K562 (cell line): ENCODE measurements at regions not wholly inside any gene's neighbourhood (a gene's known extent, or its start where the extent isn't known, plus 50 kb on each side); places are given as distances from the start of the nearest gene placed in this dataset.
A peak's percentile ranks its signal among the peaks of the same experiment; 100 is the strongest.

Experiments
- ATAC-seq: fragments of 200-7000 bp; cut with Tn5 transposase; 3 replicates; pipeline ENCODE4 v1.9.1; 2020; ENCODE audit warnings: moderate library complexity
- BruUV-seq: library from RNA; stranded (reverse); fragments of 400-500 nt; replicated peaks from 2 replicates; lab custom pipeline; 2021; lab: Mats Ljungman, UMichigan
- CTCF ChIA-PET: fragments of 300-600 bp; formaldehyde crosslinking; extraction: SDS; loops from one replicate; lab custom pipeline; 2021; ENCODE audit warnings: low intra/inter-chr PET ratio; lab: Yijun Ruan, JAX
- POLR2A ChIA-PET: fragments of 300-600, 350-650 bp; sonication (Branson Sonifier 250); formaldehyde crosslinking; extraction: SDS; loops from one replicate; lab custom pipeline; 2021; ENCODE audit warnings: antibody characterized with exemption, inconsistent platforms; lab: Yijun Ruan, JAX
- DNase-seq, 4 experiments: peaks; one replicate each; pipeline versions ENCODE4 v3.0.0 to v3.0.0-alpha.2; 2011 to 2018; ENCODE audit warnings: low spot score in 3 of 4, mixed read lengths in 3 of 4; ENCODE audit errors: extremely low read depth in 1 of 4
- FAIRE-seq: peaks from 2 replicates; lab custom pipeline; 2011; peaks lifted over from hg19 to GRCh38; lab: Jason Lieb, UNC
- H2AFZ ChIP-seq: 2 replicates; pipeline ENCODE4 v1.6.0; 2011; ENCODE audit warnings: low read depth, low read length, control low read depth, inconsistent platforms
- H3K27ac ChIP-seq: fragments of 200-600 bp; 3 replicates; pipeline ENCODE4 v1.8.0; 2011; ENCODE audit warnings: low read depth, mild to moderate bottlenecking, control low read depth, inconsistent platforms, low read length, moderate library complexity, mixed read lengths; ENCODE audit errors: extremely low read depth
- H3K27me3 ChIP-seq, 2 experiments: fragments of 300-600 bp in 1 of 2; 2 replicates in 1 of 2; 3 replicates in 1 of 2; pipeline versions ENCODE4 v1.6.0 to v1.8.0; 2011; ENCODE audit warnings: inconsistent platforms in 2 of 2, low read length in 2 of 2, mild to moderate bottlenecking in 1 of 2, mixed read lengths in 1 of 2, moderate library complexity in 1 of 2; ENCODE audit not compliant: control insufficient read depth in 2 of 2, insufficient read depth in 2 of 2
- H3K36me3 ChIP-seq: fragments of 300-600 bp; 3 replicates; pipeline ENCODE4 v1.8.0; 2011; ENCODE audit warnings: mild to moderate bottlenecking, low read length, inconsistent platforms; ENCODE audit not compliant: control insufficient read depth, insufficient read depth
- H3K4me1 ChIP-seq, 2 experiments: fragments of 200-600 bp in 1 of 2; replicated peaks in 1 of 2; 2 replicates in 1 of 2; 3 replicates in 1 of 2; pipeline versions ENCODE4 v1.5.1 to v1.8.0; 2011; ENCODE audit warnings: inconsistent platforms in 2 of 2, low read length in 2 of 2, mild to moderate bottlenecking in 1 of 2, mixed read lengths in 1 of 2, moderate library complexity in 1 of 2; ENCODE audit not compliant: control insufficient read depth in 2 of 2, insufficient read depth in 2 of 2
- H3K4me2 ChIP-seq: 2 replicates; pipeline ENCODE4 v1.6.1; 2011; ENCODE audit warnings: low read length, control low read depth, inconsistent platforms, mixed read lengths; ENCODE audit not compliant: insufficient read depth
- H3K4me3 ChIP-seq: fragments of 200-600 bp; sonication (generic), shearing (Covaris generic); 2 replicates; pipeline ENCODE4 v1.5.1; 2016; ENCODE audit warnings: control low read depth, inconsistent platforms
- H3K79me2 ChIP-seq: fragments of 200-600 bp; 3 replicates; pipeline ENCODE4 v1.8.0; 2011; ENCODE audit warnings: low read length, inconsistent platforms; ENCODE audit not compliant: control insufficient read depth, insufficient read depth
- H3K9ac ChIP-seq, 2 experiments: 2 replicates each; pipeline versions ENCODE4 v1.6.0 to v1.6.1; 2011; ENCODE audit warnings: low read depth in 2 of 2, low read length in 2 of 2, control low read depth in 1 of 2, inconsistent platforms in 1 of 2, mild to moderate bottlenecking in 1 of 2, mixed read lengths in 1 of 2; ENCODE audit not compliant: insufficient read depth in 1 of 2
- H3K9me1 ChIP-seq: one replicate; pipeline ENCODE4 v1.6.0; 2011; ENCODE audit warnings: inconsistent platforms, mild to moderate bottlenecking, low read length, moderate library complexity; ENCODE audit not compliant: control insufficient read depth, insufficient read depth
- H3K9me3 ChIP-seq: replicated peaks from 2 replicates; pipeline ENCODE4 v1.5.1; 2011; ENCODE audit warnings: low read depth, low read length, inconsistent platforms; ENCODE audit not compliant: control insufficient read depth, insufficient read depth
- H4K20me1 ChIP-seq: replicated peaks from 2 replicates; pipeline ENCODE4 v1.6.1; 2011; ENCODE audit warnings: low read length, inconsistent platforms, mixed read lengths; ENCODE audit not compliant: control insufficient read depth, insufficient read depth
- ID3 ChIP-seq, 2 experiments: fragments of 250-450 bp in 1 of 2; fragments of 450-650 bp in 1 of 2; sonication (Bioruptor Pico) in 1 of 2; IDR thresholded peaks; 2 replicates each; pipeline versions ENCODE4 v1.6.1 to v1.8.0; 2016 to 2021; ENCODE audit warnings: mild to moderate bottlenecking in 2 of 2, moderate library complexity in 2 of 2, missing compliant biosample characterization in 1 of 2, missing genetic modification characterization in 1 of 2
- POU5F1 ChIP-seq: fragments of 150-350 bp; IDR thresholded peaks from 2 replicates; pipeline ENCODE4 v1.6.1; 2014; ENCODE audit warnings: borderline replicate concordance, low read length, low read depth, mild to moderate bottlenecking; ENCODE audit not compliant: partially characterized antibody
- TFE3 ChIP-seq: fragments of 450-650 bp; formaldehyde crosslinking; IDR thresholded peaks from 2 replicates; pipeline ENCODE4 v1.4.0; 2020; ENCODE audit warnings: mild to moderate bottlenecking, mixed read lengths
- in situ Hi-C: fragments of 300-500 bp; cut with MboI; formaldehyde crosslinking; loops from 4 replicates; pipeline ENCODE4 v1.15.0; 2018; ENCODE audit warnings: inconsistent platforms, mixed read lengths
- intact Hi-C: fragments of 100-400 bp; cut with micrococcal nuclease; formaldehyde crosslinking; loops from 2 replicates; pipeline ENCODE4 v1.14.2; 2022

DNA sequence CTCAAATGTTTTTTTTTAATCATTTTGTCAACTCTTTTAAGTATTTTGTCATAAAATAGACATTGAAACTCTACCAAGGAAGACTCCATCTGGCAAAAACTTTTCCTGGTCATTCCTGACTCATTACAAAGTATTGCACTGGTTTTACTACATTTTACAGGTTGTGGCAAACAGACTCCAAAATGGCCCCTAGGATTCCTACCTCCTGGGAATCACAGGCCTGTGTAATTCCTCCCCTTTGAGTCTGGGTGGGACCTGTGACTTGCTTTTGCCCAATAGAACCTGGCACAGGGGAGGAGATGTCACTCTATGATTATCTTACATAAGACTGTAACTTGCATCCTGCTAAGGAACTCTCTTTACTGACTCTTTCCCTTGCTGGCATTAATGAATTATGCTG, 123.6 kb upstream of the KCNJ6 start:
- H3K9ac ChIP-seq: no peak overlapping the region
- no peak overlapping the region for H3K4me3 ChIP-seq
- no peak for TF ChIP-seq ID3 (CRISPR knock-in tag; IDR thresholded peaks at IDR 0.05)
- TF ChIP-seq ID3 (tag; IDR thresholded peaks at IDR 0.05): 0 out of 2 replicates have a peak, but pooled peaks have one; percentile 26
- no peak for TF ChIP-seq POU5F1
- TF ChIP-seq TFE3 (CRISPR knock-in tag): no peak
- ChIA-PET POLR2A (interaction anchor here (1.0 kb wide), 1 partner anchor 16 kb away, joined by 3 read pairs; no protein-coding TSS in a partner anchor), CTCF (interaction anchor here (1.3 kb wide), 1 partner anchor 87 kb away, joined by 3 read pairs; no protein-coding TSS in a partner anchor)
- H3K4me2 ChIP-seq: no peak overlapping the region
- H3K36me3 ChIP-seq: no peaks in the 10 kb centered on the region
- H2AFZ ChIP-seq: no peak overlapping the region
- H3K9me3 ChIP-seq: no peaks in the 10 kb centered on the region
- ATAC-seq (no peak; the same call in 2 of the 3 replicates), DNase-seq (no peak), FAIRE-seq (no peak)
- no peaks in the 10 kb centered on the region for H3K9me1 ChIP-seq
- H3K79me2 ChIP-seq: no peaks in the 10 kb centered on the region
- H3K27ac ChIP-seq: no peak overlapping the region
- no TSS peak for BruUV-seq
- intact Hi-C loops: loop anchor here (1.0 to 5.0 kb wide), 2 partner anchors 86 to 312 kb away; no protein-coding TSS in a partner anchor
- in situ Hi-C loops: no loop called here
- H3K27me3 ChIP-seq: no peaks in the 10 kb centered on the region
- peaks cover 0 to 5% of the 10 kb centered on the region in 2 experiments; a peak in 1 of 5 replicates for H3K4me1 ChIP-seq
- H4K20me1 ChIP-seq: no peaks in the 10 kb centered on the region
